Bronchial epithelial cell (primary cell): ENCODE measurements at regions not wholly inside any gene's neighbourhood (a gene's known extent, or its start where the extent isn't known, plus 50 kb on each side); places are given as distances from the start of the nearest gene placed in this dataset.
"Not testable (repeated sequence)": the region's sequence is repeated elsewhere in the genome, so short reads cannot be mapped to it uniquely, and the experiment has no call there.

Experiments
- DNase-seq: peaks from one replicate; pipeline ENCODE4 v3.0.0-alpha.2; 2010; ENCODE audit warnings: low read depth
- FAIRE-seq: peaks from 2 replicates; lab custom pipeline; 2011; peaks lifted over from hg19 to GRCh38; lab: Jason Lieb, UNC
- H3K27me3 ChIP-seq: 2 replicates; pipeline ENCODE4 v1.5.1; 2011; ENCODE audit warnings: low read length; ENCODE audit not compliant: control insufficient read depth, insufficient read depth
- H3K36me3 ChIP-seq: 2 replicates; pipeline ENCODE4 v1.5.1; 2011; ENCODE audit warnings: low read length; ENCODE audit not compliant: control insufficient read depth, insufficient read depth
- H3K4me3 ChIP-seq: 2 replicates; pipeline ENCODE4 v1.5.1; 2011; ENCODE audit warnings: mild to moderate bottlenecking, low read depth, low read length, control low read depth
- TF ChIP-seq, protein P1 (sequence below): IDR thresholded peaks from 2 replicates; pipeline ENCODE4 v1.5.1; 2011; ENCODE audit warnings: mild to moderate bottlenecking, moderate library complexity, low read length, control low read depth, inconsistent platforms; ENCODE audit not compliant: insufficient read depth, severe bottlenecking

DNA sequence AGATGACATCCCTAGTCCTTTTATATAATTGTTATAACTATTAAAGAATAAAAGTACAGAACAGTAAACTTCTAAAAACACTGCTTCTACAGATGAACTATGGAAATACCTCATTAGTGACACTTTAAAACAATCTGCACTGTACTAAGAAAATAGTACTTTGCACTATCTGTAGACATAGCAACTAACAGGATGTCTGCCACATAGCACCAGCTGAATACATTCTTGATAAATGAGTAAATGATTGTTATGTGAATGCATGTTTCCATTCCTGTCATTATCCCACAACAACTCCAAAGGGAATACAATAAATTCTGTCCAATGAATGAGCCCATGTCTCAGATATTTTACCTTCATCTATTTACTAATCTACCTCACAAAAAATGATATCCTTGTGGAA is 115.3 kb upstream of the SLC35G4 start:
- H3K27me3 ChIP-seq = no peaks in the 10 kb centered on the region
- H3K36me3 ChIP-seq = no peaks in the 10 kb centered on the region
- TF ChIP-seq, protein P1, sequence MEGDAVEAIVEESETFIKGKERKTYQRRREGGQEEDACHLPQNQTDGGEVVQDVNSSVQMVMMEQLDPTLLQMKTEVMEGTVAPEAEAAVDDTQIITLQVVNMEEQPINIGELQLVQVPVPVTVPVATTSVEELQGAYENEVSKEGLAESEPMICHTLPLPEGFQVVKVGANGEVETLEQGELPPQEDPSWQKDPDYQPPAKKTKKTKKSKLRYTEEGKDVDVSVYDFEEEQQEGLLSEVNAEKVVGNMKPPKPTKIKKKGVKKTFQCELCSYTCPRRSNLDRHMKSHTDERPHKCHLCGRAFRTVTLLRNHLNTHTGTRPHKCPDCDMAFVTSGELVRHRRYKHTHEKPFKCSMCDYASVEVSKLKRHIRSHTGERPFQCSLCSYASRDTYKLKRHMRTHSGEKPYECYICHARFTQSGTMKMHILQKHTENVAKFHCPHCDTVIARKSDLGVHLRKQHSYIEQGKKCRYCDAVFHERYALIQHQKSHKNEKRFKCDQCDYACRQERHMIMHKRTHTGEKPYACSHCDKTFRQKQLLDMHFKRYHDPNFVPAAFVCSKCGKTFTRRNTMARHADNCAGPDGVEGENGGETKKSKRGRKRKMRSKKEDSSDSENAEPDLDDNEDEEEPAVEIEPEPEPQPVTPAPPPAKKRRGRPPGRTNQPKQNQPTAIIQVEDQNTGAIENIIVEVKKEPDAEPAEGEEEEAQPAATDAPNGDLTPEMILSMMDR = no peak
- no peak overlapping the region for H3K4me3 ChIP-seq
- FAIRE-seq = no peak
- DNase-seq = peak; percentile 27

DNA sequence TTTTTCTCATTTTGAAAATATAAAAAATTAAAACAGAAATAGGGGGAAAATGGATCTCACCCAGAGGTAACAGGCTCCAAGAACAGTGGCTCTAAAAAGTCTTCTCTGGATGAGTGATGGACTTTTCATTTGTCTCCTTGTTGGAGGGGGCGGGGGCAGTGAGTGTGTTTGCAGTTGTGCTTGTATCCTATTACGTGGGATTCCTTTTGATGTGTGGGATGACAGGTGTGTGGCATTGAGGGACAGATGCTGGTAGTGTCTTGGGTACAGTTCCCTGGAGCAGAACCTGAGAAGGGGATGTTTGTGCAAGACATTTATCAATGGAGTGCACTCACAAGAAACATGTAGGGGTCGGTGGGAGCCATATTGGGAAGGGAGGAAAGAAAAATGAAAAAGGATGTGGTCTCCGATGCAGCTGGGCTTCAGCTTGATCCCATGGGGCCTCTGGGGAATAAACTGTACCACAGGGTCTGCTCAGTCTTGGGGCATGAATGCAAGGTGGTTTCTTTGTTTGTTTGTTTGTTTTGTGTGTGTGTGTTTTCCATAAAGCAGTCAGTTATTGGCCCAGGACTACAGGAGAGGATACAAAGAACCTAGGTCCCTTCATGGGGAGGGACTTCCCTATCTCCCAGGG is 120.0 kb upstream of the SLC35G4 start:
- FAIRE-seq = no peak
- H3K4me3 ChIP-seq = no peak overlapping the region
- TF ChIP-seq, protein P1 = no peak
- no peaks in the 10 kb centered on the region for H3K27me3 ChIP-seq
- H3K36me3 ChIP-seq = no peaks in the 10 kb centered on the region
- no peak for DNase-seq

DNA sequence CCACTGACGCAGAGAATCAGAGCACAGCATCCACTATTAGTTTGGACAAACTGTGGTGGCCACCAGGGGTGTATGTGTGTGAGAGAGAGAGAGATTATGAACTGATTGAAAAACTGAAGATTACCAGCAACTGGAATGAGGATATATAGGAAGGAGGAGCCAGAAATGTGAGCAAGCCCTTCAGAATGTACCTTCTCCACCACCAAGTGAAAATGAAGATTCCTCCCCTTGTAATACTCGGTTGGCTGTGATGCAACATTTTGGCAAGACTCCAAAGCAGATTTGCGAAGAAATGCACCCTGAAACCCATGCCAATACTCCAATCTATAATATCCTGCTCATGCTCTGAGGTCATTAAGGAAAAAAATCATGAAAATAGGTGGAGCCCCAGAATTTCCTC is 121.2 kb upstream of the SLC35G4 start:
- Histone ChIP-seq H3K4me3 (no peak overlapping the region), H3K36me3 (no peaks in the 10 kb centered on the region), H3K27me3 (no peaks in the 10 kb centered on the region)
- TF ChIP-seq, protein P1 = no peak
- FAIRE-seq = no peak
- peak; percentile 59 for DNase-seq

DNA sequence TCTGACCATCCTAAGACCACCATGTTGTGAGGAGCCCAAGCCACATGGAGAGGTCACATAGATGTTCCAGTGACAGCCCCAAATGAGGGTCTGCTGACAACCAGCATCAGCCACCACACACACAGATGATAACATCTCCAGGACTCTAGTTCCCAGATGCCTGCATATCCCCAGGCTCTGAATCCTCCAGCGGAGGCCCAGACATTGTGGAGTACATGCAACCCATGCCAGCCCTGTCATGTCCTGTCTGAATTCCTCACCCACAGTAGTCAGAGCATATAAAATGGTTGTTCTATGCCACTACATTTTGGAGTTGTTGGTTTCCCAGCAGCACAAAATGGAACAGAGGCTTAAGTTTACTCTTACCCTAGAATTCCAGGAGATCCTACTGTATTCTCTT is 122.0 kb upstream of the SLC35G4 start:
- TF ChIP-seq, protein P1 = no peak
- Histone ChIP-seq H3K4me3 (no peak overlapping the region), H3K36me3 (no peaks in the 10 kb centered on the region), H3K27me3 (no peaks in the 10 kb centered on the region)
- FAIRE-seq = no peak
- DNase-seq = peak; percentile 13

DNA sequence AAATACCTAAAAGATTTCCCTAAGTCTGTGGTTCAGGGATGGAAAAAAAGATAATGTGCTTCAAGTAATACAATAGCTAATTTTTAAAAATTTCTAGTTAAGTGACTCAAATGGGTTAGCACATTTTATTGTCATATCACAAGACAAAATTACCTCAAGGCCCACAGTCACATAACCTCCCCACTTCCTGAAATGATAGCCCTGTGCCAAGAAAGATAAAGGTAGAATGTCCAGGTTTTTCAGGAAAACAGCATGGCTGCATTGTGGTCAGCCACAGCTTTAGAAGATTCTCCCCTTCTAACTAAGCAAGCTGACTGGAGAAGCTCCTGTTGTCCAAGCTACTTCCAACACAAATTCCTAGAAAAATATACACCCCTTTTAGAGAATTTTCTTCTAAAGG is 127.1 kb upstream of the SLC35G4 start:
- FAIRE-seq = no peak
- DNase-seq = no peak
- H3K4me3 ChIP-seq = no peak overlapping the region
- no peaks in the 10 kb centered on the region for H3K27me3 ChIP-seq
- H3K36me3 ChIP-seq = no peaks in the 10 kb centered on the region
- TF ChIP-seq, protein P1 = no peak

DNA sequence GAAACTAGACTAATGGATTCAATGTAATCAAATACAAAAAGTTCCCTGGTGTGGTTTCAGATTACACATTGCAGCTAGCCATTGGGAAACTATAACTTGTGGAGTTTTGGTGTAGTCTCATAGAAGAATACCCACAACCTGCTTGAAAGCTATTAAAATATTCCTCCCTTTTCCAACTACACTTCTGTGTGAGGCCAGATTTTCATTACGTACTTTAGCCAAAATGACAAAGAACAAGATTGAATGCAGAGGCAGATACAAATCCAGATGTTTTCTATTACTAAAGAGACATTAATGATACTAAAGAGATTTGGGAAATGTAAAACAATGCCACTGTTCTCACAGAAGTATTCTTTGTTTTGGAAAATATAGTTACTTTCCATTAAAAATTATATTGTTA is 128.7 kb upstream of the SLC35G4 start:
- DNase-seq (no peak), FAIRE-seq (no peak)
- Histone ChIP-seq H3K4me3 (no peak overlapping the region), H3K27me3 (no peaks in the 10 kb centered on the region), H3K36me3 (no peaks in the 10 kb centered on the region)
- TF ChIP-seq, protein P1 = no peak

DNA sequence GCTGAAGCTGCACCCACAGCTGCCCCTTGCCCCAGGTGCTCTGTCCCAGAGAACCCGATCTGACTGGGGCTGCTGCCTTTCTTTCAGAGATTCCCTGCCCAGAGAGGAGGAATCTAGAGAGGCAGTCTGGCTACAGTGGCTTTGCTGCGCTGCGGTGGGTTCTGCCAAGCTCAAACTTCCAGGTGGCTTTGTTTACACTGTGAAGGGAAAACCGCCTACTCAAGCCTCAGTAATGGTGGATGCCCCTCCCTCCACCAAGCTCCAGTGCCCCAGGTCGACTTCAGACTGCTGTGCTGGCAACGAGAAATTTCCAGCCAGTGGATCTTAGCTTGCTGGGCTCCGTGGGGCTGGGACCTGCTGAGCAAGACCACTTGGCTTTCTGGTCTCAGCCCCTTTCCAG is 130.4 kb upstream of the SLC35G4 start:
- not testable (repeated sequence) for H3K36me3 ChIP-seq, FAIRE-seq, H3K27me3 ChIP-seq, H3K4me3 ChIP-seq, DNase-seq
